ENCODE measurements at regions not wholly inside any gene's neighbourhood (a gene's known extent, or its start where the extent isn't known, plus 50 kb on each side); places are given as distances from the start of the nearest gene placed in this dataset.

- TF ChIP-seq CTCF (conservative IDR thresholded peaks at IDR 0.05) (no peak), ZFX (IDR thresholded peaks at IDR 0.05) (no peak)
These were observed 400.3 kb upstream of the POU3F1 start for GRCh38 chr1:38446936-38447335.
